Activated naive CD8-positive, alpha-beta T cell treated with anti-CD3 and anti-CD28 coated beads, Interleukin-2, amount 50 U/mL, for 24 hours (primary cell): ENCODE measurements at regions not wholly inside any gene's neighbourhood (a gene's known extent, or its start where the extent isn't known, plus 50 kb on each side); places are given as distances from the start of the nearest gene placed in this dataset.

Experiments
- ATAC-seq: fragments of 150-1000 bp; cut with Tn5 transposase; one replicate; pipeline ENCODE4 v1.10.0; 2021
- DNase-seq: peaks from one replicate; pipeline ENCODE4 v3.0.0; 2021
- H3K27ac Mint-ChIP-seq: one replicate; pipeline ENCODE4 v1.8.0; 2021; ENCODE audit warnings: mild to moderate bottlenecking, mixed read lengths
- H3K27me3 Mint-ChIP-seq: one replicate; pipeline ENCODE4 v1.8.0; 2021; ENCODE audit warnings: mixed read lengths
- H3K36me3 Mint-ChIP-seq: one replicate; pipeline ENCODE4 v1.8.0; 2021; ENCODE audit warnings: low read depth, mixed read lengths
- H3K4me1 Mint-ChIP-seq: one replicate; pipeline ENCODE4 v1.8.0; 2021; ENCODE audit warnings: mixed read lengths
- H3K4me3 Mint-ChIP-seq: one replicate; pipeline ENCODE4 v1.8.0; 2021; ENCODE audit warnings: mild to moderate bottlenecking, moderate library complexity, mixed read lengths
- H3K9me3 Mint-ChIP-seq: one replicate; pipeline ENCODE4 v1.8.0; 2021; ENCODE audit warnings: mixed read lengths

- Mint-ChIP-seq H3K36me3 (no peaks in the 10 kb centered on the region), H3K4me3 (no peak overlapping the region), H3K4me1 (peaks cover 5% of the 10 kb centered on the region), H3K27ac (no peak overlapping the region), H3K27me3 (no peaks in the 10 kb centered on the region), H3K9me3 (peaks cover 9% of the 10 kb centered on the region)
- DNase-seq (no peak), ATAC-seq (no peak)
Observed at GRCh38 chr18:7370802-7371201, 139.9 kb downstream of the LRRC30 start.

GRCh38 chr18:7373441-7373840, 142.6 kb downstream of the LRRC30 start:
- H3K27me3 Mint-ChIP-seq = no peaks in the 10 kb centered on the region
- no peak overlapping the region for H3K4me3 Mint-ChIP-seq
- ATAC-seq (no peak), DNase-seq (no peak)
- H3K27ac Mint-ChIP-seq = no peak overlapping the region
- no peaks in the 10 kb centered on the region for H3K36me3 Mint-ChIP-seq
- H3K9me3 Mint-ChIP-seq = peaks cover 14% of the 10 kb centered on the region
- peaks cover 5% of the 10 kb centered on the region for H3K4me1 Mint-ChIP-seq

- H3K9me3 Mint-ChIP-seq = peaks cover 11% of the 10 kb centered on the region
- no peak overlapping the region for H3K4me3 Mint-ChIP-seq
- H3K36me3 Mint-ChIP-seq = no peaks in the 10 kb centered on the region
- no peaks in the 10 kb centered on the region for H3K27me3 Mint-ChIP-seq
- H3K4me1 Mint-ChIP-seq = no peaks in the 10 kb centered on the region
- no peak overlapping the region for H3K27ac Mint-ChIP-seq
- ATAC-seq = no peak
- DNase-seq = no peak
Observed at GRCh38 chr18:7381307-7381706, 150.4 kb downstream of the LRRC30 start.

GRCh38 chr18:7382328-7383001, 151.6 kb downstream of the LRRC30 start:
- no peak overlapping the region for H3K4me3 Mint-ChIP-seq
- H3K27ac Mint-ChIP-seq = no peak overlapping the region
- ATAC-seq (no peak), DNase-seq (no peak)
- no peaks in the 10 kb centered on the region for H3K36me3 Mint-ChIP-seq
- peaks cover 9% of the 10 kb centered on the region for H3K9me3 Mint-ChIP-seq
- no peaks in the 10 kb centered on the region for H3K27me3 Mint-ChIP-seq
- H3K4me1 Mint-ChIP-seq = no peaks in the 10 kb centered on the region

- DNase-seq (no peak), ATAC-seq (no peak)
- H3K4me3 Mint-ChIP-seq = no peak overlapping the region
- peaks cover 9% of the 10 kb centered on the region for H3K9me3 Mint-ChIP-seq
- H3K27ac Mint-ChIP-seq = no peak overlapping the region
- H3K36me3 Mint-ChIP-seq = no peaks in the 10 kb centered on the region
- no peaks in the 10 kb centered on the region for H3K27me3 Mint-ChIP-seq
- no peaks in the 10 kb centered on the region for H3K4me1 Mint-ChIP-seq
Observed at GRCh38 chr18:7383002-7383980, 152.4 kb downstream of the LRRC30 start.

- DNase-seq = no peak
- Mint-ChIP-seq H3K4me3 (no peak overlapping the region), H3K4me1 (no peaks in the 10 kb centered on the region), H3K9me3 (peaks cover 9% of the 10 kb centered on the region), H3K27ac (no peak overlapping the region), H3K36me3 (no peaks in the 10 kb centered on the region), H3K27me3 (no peaks in the 10 kb centered on the region)
- no peak for ATAC-seq
Observed at GRCh38 chr18:7388741-7389140, 157.9 kb downstream of the LRRC30 start.

GRCh38 chr18:7390731-7391492, 160.0 kb downstream of the LRRC30 start:
- H3K27me3 Mint-ChIP-seq = no peaks in the 10 kb centered on the region
- no peak for DNase-seq
- H3K4me3 Mint-ChIP-seq = no peak overlapping the region
- ATAC-seq = no peak
- no peaks in the 10 kb centered on the region for H3K36me3 Mint-ChIP-seq
- H3K27ac Mint-ChIP-seq = no peak overlapping the region
- peaks cover 5% of the 10 kb centered on the region for H3K9me3 Mint-ChIP-seq
- H3K4me1 Mint-ChIP-seq = no peaks in the 10 kb centered on the region

- Mint-ChIP-seq H3K36me3 (no peaks in the 10 kb centered on the region), H3K27me3 (no peaks in the 10 kb centered on the region), H3K4me1 (no peaks in the 10 kb centered on the region), H3K4me3 (no peak overlapping the region), H3K9me3 (no peaks in the 10 kb centered on the region), H3K27ac (no peak overlapping the region)
- ATAC-seq (no peak), DNase-seq (no peak)
Observed at GRCh38 chr18:7393080-7393479, 162.2 kb downstream of the LRRC30 start.

GRCh38 chr18:7394050-7394659, 163.3 kb downstream of the LRRC30 start:
- Mint-ChIP-seq H3K36me3 (no peaks in the 10 kb centered on the region), H3K27me3 (no peaks in the 10 kb centered on the region), H3K4me1 (no peaks in the 10 kb centered on the region), H3K4me3 (no peak overlapping the region), H3K9me3 (no peaks in the 10 kb centered on the region), H3K27ac (no peak overlapping the region)
- ATAC-seq (no peak), DNase-seq (no peak)

- Mint-ChIP-seq H3K27me3 (no peaks in the 10 kb centered on the region), H3K36me3 (no peaks in the 10 kb centered on the region), H3K4me3 (no peak overlapping the region), H3K9me3 (no peaks in the 10 kb centered on the region), H3K4me1 (no peaks in the 10 kb centered on the region), H3K27ac (no peak overlapping the region)
- DNase-seq (no peak), ATAC-seq (no peak)
Observed at GRCh38 chr18:7395566-7395965, 164.7 kb downstream of the LRRC30 start.

- ATAC-seq (no peak), DNase-seq (no peak)
- no peaks in the 10 kb centered on the region for H3K36me3 Mint-ChIP-seq
- no peak overlapping the region for H3K27ac Mint-ChIP-seq
- H3K4me1 Mint-ChIP-seq = no peaks in the 10 kb centered on the region
- H3K9me3 Mint-ChIP-seq = peaks cover 6% of the 10 kb centered on the region
- no peaks in the 10 kb centered on the region for H3K27me3 Mint-ChIP-seq
- no peak overlapping the region for H3K4me3 Mint-ChIP-seq
Observed at GRCh38 chr18:7413906-7414305, 153.2 kb upstream of the PTPRM start.

GRCh38 chr18:7414459-7414858, 152.7 kb upstream of the PTPRM start:
- DNase-seq (no peak), ATAC-seq (no peak)
- H3K4me1 Mint-ChIP-seq = no peaks in the 10 kb centered on the region
- peaks cover 3% of the 10 kb centered on the region for H3K9me3 Mint-ChIP-seq
- H3K27me3 Mint-ChIP-seq = no peaks in the 10 kb centered on the region
- no peaks in the 10 kb centered on the region for H3K36me3 Mint-ChIP-seq
- no peak overlapping the region for H3K4me3 Mint-ChIP-seq
- H3K27ac Mint-ChIP-seq = no peak overlapping the region

- no peaks in the 10 kb centered on the region for H3K4me1 Mint-ChIP-seq
- no peaks in the 10 kb centered on the region for H3K27me3 Mint-ChIP-seq
- ATAC-seq (no peak), DNase-seq (no peak)
- no peak overlapping the region for H3K4me3 Mint-ChIP-seq
- H3K36me3 Mint-ChIP-seq = no peaks in the 10 kb centered on the region
- H3K27ac Mint-ChIP-seq = no peak overlapping the region
- H3K9me3 Mint-ChIP-seq = peaks cover 3% of the 10 kb centered on the region
Observed at GRCh38 chr18:7415081-7415894, 151.8 kb upstream of the PTPRM start.

GRCh38 chr18:7417727-7418126, 149.4 kb upstream of the PTPRM start:
- H3K27me3 Mint-ChIP-seq = no peaks in the 10 kb centered on the region
- H3K36me3 Mint-ChIP-seq = no peaks in the 10 kb centered on the region
- ATAC-seq (no peak), DNase-seq (no peak)
- H3K4me3 Mint-ChIP-seq = no peak overlapping the region
- peaks cover 3% of the 10 kb centered on the region for H3K9me3 Mint-ChIP-seq
- H3K4me1 Mint-ChIP-seq = no peaks in the 10 kb centered on the region
- H3K27ac Mint-ChIP-seq = no peak overlapping the region
